Suprapubic skin (tissue), 4 donors: ENCODE measurements at regions not wholly inside any gene's neighbourhood (a gene's known extent, or its start where the extent isn't known, plus 50 kb on each side); places are given as distances from the start of the nearest gene placed in this dataset.

Source experiments
- DNase-seq, 2 donors: peaks; one replicate each; pipeline ENCODE4 v3.0.0-alpha.2; 2019; ENCODE audit warnings: low spot score in 2 of 2
- H3K27ac ChIP-seq: fragments of 200-600 bp; sonication (generic); one replicate; pipeline ENCODE4 v1.5.1; 2019
- H3K27me3 ChIP-seq: fragments of 200-600 bp; sonication (generic); one replicate; pipeline ENCODE4 v1.5.1; 2019
- H3K36me3 ChIP-seq: fragments of 200-600 bp; sonication (generic); one replicate; pipeline ENCODE4 v1.5.1; 2019
- H3K4me1 ChIP-seq: fragments of 200-600 bp; sonication (generic); one replicate; pipeline ENCODE4 v1.5.1; 2019
- H3K4me3 ChIP-seq: fragments of 200-600 bp; sonication (generic); one replicate; pipeline ENCODE4 v1.5.1; 2019; ENCODE audit warnings: mild to moderate bottlenecking
- H3K9me3 ChIP-seq: fragments of 200-600 bp; sonication (generic); one replicate; pipeline ENCODE4 v1.5.1; 2019
- EP300 ChIP-seq: sonication (generic); formaldehyde crosslinking; IDR thresholded peaks from one replicate; pipeline ENCODE4 v1.6.1; 2017; ENCODE audit warnings: antibody characterized with exemption
- POLR2A ChIP-seq, 2 donors: fragments of 450-650 bp; IDR thresholded peaks; one replicate each; pipeline ENCODE4 v1.6.1; 2017; ENCODE audit warnings: antibody characterized with exemption in 2 of 2, mild to moderate bottlenecking in 2 of 2, moderate library complexity in 2 of 2
- POLR2AphosphoS5 ChIP-seq, 3 donors: sonication (generic); formaldehyde crosslinking; IDR thresholded peaks; one replicate each; pipeline ENCODE4 v1.6.1; 2017; ENCODE audit warnings: antibody characterized with exemption in 3 of 3
- WGBS: methylation state at CpG from one replicate; pipeline ENCODE4 v1.1.5; 2018; 5-methylcytosine and 5-hydroxymethylcytosine counted together
- TF ChIP-seq, protein P1 (sequence below), 2 donors: fragments of 200-600 bp in 1 of 2; fragments of 450-650 bp in 1 of 2; sonication (generic) in 1 of 2; IDR thresholded peaks; one replicate each; pipeline ENCODE4 v1.5.1; 2016 to 2019; ENCODE audit warnings: antibody characterized with exemption in 2 of 2, mild to moderate bottlenecking in 1 of 2, moderate library complexity in 1 of 2

DNA sequence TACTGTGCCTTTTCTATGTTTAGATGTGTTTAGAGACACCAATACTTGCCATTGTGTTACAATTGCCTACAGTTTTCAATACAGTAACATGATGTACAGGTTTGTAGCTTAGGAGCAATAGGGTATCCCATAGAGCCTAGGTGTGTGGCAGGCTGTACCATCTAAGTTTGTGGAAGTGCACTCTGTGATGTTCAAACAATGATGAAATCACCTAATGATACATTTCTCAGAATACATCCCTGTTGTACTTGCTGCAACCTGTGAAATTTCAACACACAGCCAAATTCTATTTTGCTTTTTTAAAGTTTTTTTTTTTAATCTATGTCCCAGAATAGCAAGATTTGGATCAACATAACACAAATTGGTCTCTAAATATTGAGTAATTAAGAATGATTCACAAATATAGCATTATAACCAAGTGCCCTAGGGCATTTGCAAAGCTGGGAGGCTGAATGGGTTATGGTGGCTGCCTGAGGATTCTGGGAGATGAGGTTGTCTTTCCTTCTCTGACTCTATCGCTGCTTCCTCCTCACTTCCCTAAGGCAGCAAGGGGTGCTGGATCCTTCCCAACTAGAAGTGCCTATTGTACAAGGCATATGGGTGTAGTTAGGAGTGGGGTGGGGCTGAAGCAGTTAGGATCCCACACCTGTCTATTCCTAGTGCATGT is 78.3 kb downstream of the SKA1 start:
- TF ChIP-seq, protein P1, sequence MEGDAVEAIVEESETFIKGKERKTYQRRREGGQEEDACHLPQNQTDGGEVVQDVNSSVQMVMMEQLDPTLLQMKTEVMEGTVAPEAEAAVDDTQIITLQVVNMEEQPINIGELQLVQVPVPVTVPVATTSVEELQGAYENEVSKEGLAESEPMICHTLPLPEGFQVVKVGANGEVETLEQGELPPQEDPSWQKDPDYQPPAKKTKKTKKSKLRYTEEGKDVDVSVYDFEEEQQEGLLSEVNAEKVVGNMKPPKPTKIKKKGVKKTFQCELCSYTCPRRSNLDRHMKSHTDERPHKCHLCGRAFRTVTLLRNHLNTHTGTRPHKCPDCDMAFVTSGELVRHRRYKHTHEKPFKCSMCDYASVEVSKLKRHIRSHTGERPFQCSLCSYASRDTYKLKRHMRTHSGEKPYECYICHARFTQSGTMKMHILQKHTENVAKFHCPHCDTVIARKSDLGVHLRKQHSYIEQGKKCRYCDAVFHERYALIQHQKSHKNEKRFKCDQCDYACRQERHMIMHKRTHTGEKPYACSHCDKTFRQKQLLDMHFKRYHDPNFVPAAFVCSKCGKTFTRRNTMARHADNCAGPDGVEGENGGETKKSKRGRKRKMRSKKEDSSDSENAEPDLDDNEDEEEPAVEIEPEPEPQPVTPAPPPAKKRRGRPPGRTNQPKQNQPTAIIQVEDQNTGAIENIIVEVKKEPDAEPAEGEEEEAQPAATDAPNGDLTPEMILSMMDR (IDR thresholded peaks at IDR 0.05) = no peak
- TF ChIP-seq EP300 (no peak), POLR2A (IDR thresholded peaks at IDR 0.05) (no peak), POLR2AphosphoS5 (IDR thresholded peaks at IDR 0.05) (no peak)

GRCh38 chr18:50453732-50454131 is 78.9 kb downstream of the SKA1 start:
- Histone ChIP-seq H3K27ac (no peak overlapping the region), H3K9me3 (no peaks in the 10 kb centered on the region), H3K4me3 (no peak overlapping the region), H3K27me3 (no peaks in the 10 kb centered on the region), H3K36me3 (no peaks in the 10 kb centered on the region), H3K4me1 (peaks cover 10% of the 10 kb centered on the region)
- WGBS = 77% methylated on average over 4 of the region's 4 CpGs
- DNase-seq = no peak
- TF ChIP-seq, protein P1 (IDR thresholded peaks at IDR 0.05) = no peak
- TF ChIP-seq POLR2AphosphoS5 (IDR thresholded peaks at IDR 0.05) = no peak
- TF ChIP-seq EP300 = no peak
- no peak for TF ChIP-seq POLR2A (IDR thresholded peaks at IDR 0.05)

More for the DNA sequence above, 78.3 kb downstream of the SKA1 start:
- 35% methylated on average over 1 of the region's 1 CpG for whole genome bisulfite sequencing
- H3K4me3 ChIP-seq = no peak overlapping the region
- no peaks in the 10 kb centered on the region for H3K9me3 ChIP-seq
- no peak for DNase-seq
- no peak overlapping the region for H3K27ac ChIP-seq
- no peaks in the 10 kb centered on the region for H3K27me3 ChIP-seq
- peaks cover 10% of the 10 kb centered on the region for H3K4me1 ChIP-seq
- no peaks in the 10 kb centered on the region for H3K36me3 ChIP-seq

DNA sequence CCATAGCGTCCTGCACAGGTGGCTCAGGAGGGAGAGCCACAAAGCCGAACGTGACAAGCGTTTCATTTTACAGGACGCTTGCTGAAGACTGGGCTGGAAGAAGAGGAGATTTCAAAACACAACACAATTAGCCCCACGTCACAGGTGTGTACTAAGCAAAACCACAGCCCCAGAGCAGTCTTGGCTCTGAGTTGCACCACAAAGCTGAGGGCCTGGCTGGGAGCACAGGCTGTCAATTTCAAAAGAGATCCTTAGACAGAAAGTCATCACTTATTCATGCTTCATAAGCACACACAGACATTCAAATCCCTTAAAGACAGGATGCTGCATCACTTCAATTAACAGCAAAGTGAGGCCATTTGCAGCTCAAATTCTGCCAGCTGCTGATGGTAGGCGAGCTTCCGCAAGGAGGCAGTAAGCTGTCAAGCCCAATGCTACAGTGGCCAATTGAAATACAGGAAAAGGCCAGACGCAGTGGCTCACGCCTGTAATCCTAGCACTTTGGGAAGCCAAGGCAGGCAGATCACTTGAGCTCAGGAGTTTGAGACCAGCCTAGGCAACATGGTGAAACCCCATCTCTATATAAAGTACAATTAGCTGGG is 79.6 kb downstream of the SKA1 start:
- TF ChIP-seq, protein P1 (IDR thresholded peaks at IDR 0.05) = no peak
- TF ChIP-seq POLR2A (IDR thresholded peaks at IDR 0.05) (no peak), EP300 (no peak), POLR2AphosphoS5 (IDR thresholded peaks at IDR 0.05) (no peak)
- 82% methylated on average over 10 of the region's 10 CpGs for WGBS
- Histone ChIP-seq H3K9me3 (no peaks in the 10 kb centered on the region), H3K4me3 (no peak overlapping the region), H3K4me1 (peaks cover 10% of the 10 kb centered on the region), H3K36me3 (no peaks in the 10 kb centered on the region), H3K27me3 (no peaks in the 10 kb centered on the region), H3K27ac (no peak overlapping the region)
- no peak for DNase-seq

- Histone ChIP-seq H3K27ac (no peak overlapping the region), H3K4me1 (peaks cover 10% of the 10 kb centered on the region), H3K4me3 (no peak overlapping the region), H3K36me3 (no peaks in the 10 kb centered on the region), H3K27me3 (no peaks in the 10 kb centered on the region), H3K9me3 (no peaks in the 10 kb centered on the region)
- 83% methylated on average over 4 of the region's 4 CpGs for WGBS
- DNase-seq = no peak
- TF ChIP-seq, protein P1 (IDR thresholded peaks at IDR 0.05) = no peak
- TF ChIP-seq EP300 (no peak), POLR2A (IDR thresholded peaks at IDR 0.05) (no peak), POLR2AphosphoS5 (IDR thresholded peaks at IDR 0.05) (no peak)
Observed at GRCh38 chr18:50456285-50456684, 81.4 kb downstream of the SKA1 start.

- DNase-seq = no peak
- no peaks in the 10 kb centered on the region for H3K9me3 ChIP-seq
- no peak overlapping the region for H3K27ac ChIP-seq
- H3K36me3 ChIP-seq = no peaks in the 10 kb centered on the region
- H3K27me3 ChIP-seq = no peaks in the 10 kb centered on the region
- TF ChIP-seq POLR2A (IDR thresholded peaks at IDR 0.05) (no peak), POLR2AphosphoS5 (IDR thresholded peaks at IDR 0.05) (no peak), EP300 (no peak)
- TF ChIP-seq, protein P1 (IDR thresholded peaks at IDR 0.05) = no peak
- 88% methylated on average over 2 of the region's 2 CpGs for WGBS
- H3K4me3 ChIP-seq = no peak overlapping the region
- peaks cover 10% of the 10 kb centered on the region for H3K4me1 ChIP-seq
Observed at GRCh38 chr18:50457639-50458038, 82.8 kb downstream of the SKA1 start.
